Retinal pigment epithelial cell (primary cell): ENCODE measurements at regions not wholly inside any gene's neighbourhood (a gene's known extent, or its start where the extent isn't known, plus 50 kb on each side); places are given as distances from the start of the nearest gene placed in this dataset.

Source experiments
- DNase-seq: peaks from one replicate; pipeline ENCODE4 v3.0.0-alpha.2; 2010; ENCODE audit warnings: low read depth
- H3K4me3 ChIP-seq: 2 replicates; pipeline ENCODE4 v1.5.1; 2011; ENCODE audit warnings: mild to moderate bottlenecking, low read length, control low read depth, moderate library complexity
- CTCF ChIP-seq: conservative IDR thresholded peaks from 2 replicates; pipeline ENCODE4 v1.5.1; 2011; ENCODE audit warnings: low read depth, low read length, control low read depth, inconsistent platforms

- no peak for DNase-seq
- no peak overlapping the region for H3K4me3 ChIP-seq
- TF ChIP-seq CTCF: no peak
Observed at GRCh38 chr3:30155755-30156154, 450.6 kb upstream of the TGFBR2 start.

- TF ChIP-seq CTCF: no peak
- no peak for DNase-seq
- no peak overlapping the region for H3K4me3 ChIP-seq
Observed at GRCh38 chr3:30156586-30157498, 449.6 kb upstream of the TGFBR2 start.

GRCh38 chr3:30161375-30161774 lies 445.0 kb upstream of the TGFBR2 start:
- DNase-seq: no peak
- no peak overlapping the region for H3K4me3 ChIP-seq
- no peak for TF ChIP-seq CTCF

GRCh38 chr3:30162579-30162978 lies 443.8 kb upstream of the TGFBR2 start:
- TF ChIP-seq CTCF: no peak
- DNase-seq: no peak

GRCh38 chr3:30166535-30166934 lies 439.9 kb upstream of the TGFBR2 start:
- no peak for DNase-seq
- no peak overlapping the region for H3K4me3 ChIP-seq
- TF ChIP-seq CTCF: no peak

More at GRCh38 chr3:30162579-30162978, 443.8 kb upstream of the TGFBR2 start:
- H3K4me3 ChIP-seq: no peak overlapping the region

GRCh38 chr3:30167541-30168011 lies 438.8 kb upstream of the TGFBR2 start:
- H3K4me3 ChIP-seq: no peak overlapping the region
- peak; percentile 21 for DNase-seq
- no peak for TF ChIP-seq CTCF

- DNase-seq: no peak
- no peak for TF ChIP-seq CTCF
- H3K4me3 ChIP-seq: no peak overlapping the region
Observed at GRCh38 chr3:30169487-30169886, 436.9 kb upstream of the TGFBR2 start.
